ENCODE measurements at regions not wholly inside any gene's neighbourhood (a gene's known extent, or its start where the extent isn't known, plus 50 kb on each side); places are given as distances from the start of the nearest gene placed in this dataset.

- Histone ChIP-seq H3K9me2 (replicated peaks; ENCODE audit: insufficient read depth, low read length) (no peaks in the 10 kb centered on the region), H3K27ac (ENCODE audit: low read length) (no peak overlapping the region), H3K36me3 (replicated peaks; ENCODE audit: insufficient read depth, low read length) (no peaks in the 10 kb centered on the region), H3K9me3 (replicated peaks; ENCODE audit: insufficient read depth, low read length) (no peaks in the 10 kb centered on the region), H3K4me2 (ENCODE audit: low read depth, low read length) (no peak overlapping the region), H4K20me1 (ENCODE audit: insufficient read depth, low read length) (no peaks in the 10 kb centered on the region), H3K79me2 (ENCODE audit: low read length) (no peaks in the 10 kb centered on the region), H2AFZ (ENCODE audit: low read length) (no peak overlapping the region), H3K9ac (ENCODE audit: low read length) (no peak overlapping the region), H3F3A (ENCODE audit: insufficient read depth, low read length) (no peaks in the 10 kb centered on the region), H3K27me3 (replicated peaks; ENCODE audit: insufficient read depth, low read length) (no peaks in the 10 kb centered on the region), H3K4me3 (ENCODE audit: low read length) (no peak overlapping the region), H3K4me1 (ENCODE audit: low read length) (no peaks in the 10 kb centered on the region)
- DNase-seq: no peak
- TF ChIP-seq CTCF (IDR thresholded peaks at IDR 0.05; ENCODE audit: low read length) (no peak), EZH2phosphoT487 (IDR thresholded peaks at IDR 0.05; ENCODE audit: low read length) (no peak), EZH2 (optimal IDR thresholded peaks at IDR 0.05; ENCODE audit: low read depth, low read length) (no peak)
Observed at GRCh38 chr17:33444731-33445130, 151.6 kb upstream of the ASIC2 start.

DNA sequence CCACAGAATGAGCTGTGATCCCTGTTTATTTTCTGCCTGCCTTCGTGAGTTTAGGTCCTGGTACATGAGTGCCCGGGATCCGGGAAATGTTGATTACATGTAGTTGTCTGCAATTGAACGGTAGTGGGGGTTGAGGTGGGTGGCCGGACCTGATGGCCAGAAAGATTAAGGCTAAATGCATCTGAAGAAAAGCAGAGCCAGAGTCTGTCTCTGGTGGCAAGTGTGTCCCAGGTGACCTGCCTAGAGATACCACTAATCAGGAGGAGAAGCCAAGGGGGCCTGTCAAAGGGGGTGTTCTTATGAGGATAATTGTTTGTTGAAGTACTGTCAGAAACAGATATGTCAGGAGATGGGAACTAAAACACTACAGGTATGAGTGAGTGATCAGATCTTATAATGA, 154.0 kb upstream of the ASIC2 start:
- H3F3A ChIP-seq (ENCODE audit: insufficient read depth, low read length): no peaks in the 10 kb centered on the region
- H3K4me2 ChIP-seq (ENCODE audit: low read depth, low read length): no peak overlapping the region
- H3K4me3 ChIP-seq (ENCODE audit: low read length): no peak overlapping the region
- H3K79me2 ChIP-seq (ENCODE audit: low read length): no peaks in the 10 kb centered on the region
- no peaks in the 10 kb centered on the region for H4K20me1 ChIP-seq (ENCODE audit: insufficient read depth, low read length)
- H3K9ac ChIP-seq (ENCODE audit: low read length): no peak overlapping the region
- H3K36me3 ChIP-seq (replicated peaks; ENCODE audit: insufficient read depth, low read length): no peaks in the 10 kb centered on the region
- no peaks in the 10 kb centered on the region for H3K9me2 ChIP-seq (replicated peaks; ENCODE audit: insufficient read depth, low read length)
- TF ChIP-seq EZH2 (optimal IDR thresholded peaks at IDR 0.05; ENCODE audit: low read depth, low read length) (no peak), EZH2phosphoT487 (IDR thresholded peaks at IDR 0.05; ENCODE audit: low read length) (no peak), CTCF (IDR thresholded peaks at IDR 0.05; ENCODE audit: low read length) (no peak)
- no peak overlapping the region for H3K27ac ChIP-seq (ENCODE audit: low read length)
- no peak overlapping the region for H2AFZ ChIP-seq (ENCODE audit: low read length)
- no peaks in the 10 kb centered on the region for H3K9me3 ChIP-seq (replicated peaks; ENCODE audit: insufficient read depth, low read length)
- H3K4me1 ChIP-seq (ENCODE audit: low read length): no peaks in the 10 kb centered on the region
- H3K27me3 ChIP-seq (replicated peaks; ENCODE audit: insufficient read depth, low read length): no peaks in the 10 kb centered on the region
- no peak for DNase-seq

GRCh38 chr17:33451221-33451620, 158.1 kb upstream of the ASIC2 start:
- Histone ChIP-seq H3K9me2 (replicated peaks; ENCODE audit: insufficient read depth, low read length) (no peaks in the 10 kb centered on the region), H3K36me3 (replicated peaks; ENCODE audit: insufficient read depth, low read length) (no peaks in the 10 kb centered on the region), H3K9ac (ENCODE audit: low read length) (no peak overlapping the region), H2AFZ (ENCODE audit: low read length) (no peak overlapping the region), H3K9me3 (replicated peaks; ENCODE audit: insufficient read depth, low read length) (no peaks in the 10 kb centered on the region), H3K27me3 (replicated peaks; ENCODE audit: insufficient read depth, low read length) (no peaks in the 10 kb centered on the region), H3K4me3 (ENCODE audit: low read length) (no peak overlapping the region), H3K27ac (ENCODE audit: low read length) (no peak overlapping the region), H3K4me2 (ENCODE audit: low read depth, low read length) (no peak overlapping the region), H3F3A (ENCODE audit: insufficient read depth, low read length) (no peaks in the 10 kb centered on the region), H3K4me1 (ENCODE audit: low read length) (no peaks in the 10 kb centered on the region), H4K20me1 (ENCODE audit: insufficient read depth, low read length) (no peaks in the 10 kb centered on the region), H3K79me2 (ENCODE audit: low read length) (no peaks in the 10 kb centered on the region)
- no peak for TF ChIP-seq CTCF (IDR thresholded peaks at IDR 0.05; ENCODE audit: low read length)
- no peak for TF ChIP-seq EZH2 (optimal IDR thresholded peaks at IDR 0.05; ENCODE audit: low read depth, low read length)
- TF ChIP-seq EZH2phosphoT487 (IDR thresholded peaks at IDR 0.05; ENCODE audit: low read length): no peak
- no peak for DNase-seq

Data from MM.1S (cell line).